ENCODE measurements at regions not wholly inside any gene's neighbourhood (a gene's known extent, or its start where the extent isn't known, plus 50 kb on each side); places are given as distances from the start of the nearest gene placed in this dataset.

DNA sequence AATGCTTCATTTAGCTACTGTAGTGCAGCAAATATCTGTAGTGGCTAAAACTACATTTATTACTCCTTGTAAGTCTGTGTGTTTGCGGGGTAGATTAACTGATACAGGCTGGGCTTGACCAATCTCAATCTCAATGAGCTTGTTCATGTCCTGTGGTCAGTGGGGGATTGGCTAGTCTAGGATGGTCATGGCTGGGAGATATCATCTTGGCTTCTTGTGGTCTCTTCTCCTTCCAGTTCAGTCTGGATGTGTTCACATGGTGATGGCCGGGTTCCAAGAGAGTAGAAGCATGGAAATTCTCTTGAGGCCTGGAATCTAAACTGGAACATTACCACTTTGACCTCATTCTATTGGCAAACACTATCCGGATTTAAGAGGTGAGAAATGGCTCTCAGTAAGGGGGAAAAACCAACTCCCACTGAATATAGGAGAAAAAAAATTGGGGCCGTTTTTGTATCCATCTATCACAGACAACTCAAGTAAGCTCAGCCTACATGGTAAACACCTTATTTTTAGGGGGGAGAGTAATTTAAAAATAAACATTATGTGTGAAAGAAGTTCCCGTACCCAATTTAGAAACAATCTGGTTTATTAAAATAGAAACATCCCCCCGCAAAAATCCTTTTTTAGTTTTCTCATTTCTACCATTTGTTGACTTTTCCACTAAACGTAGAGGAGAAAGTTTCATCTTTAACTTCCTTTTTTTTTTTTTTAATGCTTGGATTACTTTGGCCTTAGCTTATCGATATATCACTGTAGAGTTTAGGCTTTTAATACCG, 284.9 kb upstream of the TBC1D5 start:
- TF ChIP-seq, protein P1, sequence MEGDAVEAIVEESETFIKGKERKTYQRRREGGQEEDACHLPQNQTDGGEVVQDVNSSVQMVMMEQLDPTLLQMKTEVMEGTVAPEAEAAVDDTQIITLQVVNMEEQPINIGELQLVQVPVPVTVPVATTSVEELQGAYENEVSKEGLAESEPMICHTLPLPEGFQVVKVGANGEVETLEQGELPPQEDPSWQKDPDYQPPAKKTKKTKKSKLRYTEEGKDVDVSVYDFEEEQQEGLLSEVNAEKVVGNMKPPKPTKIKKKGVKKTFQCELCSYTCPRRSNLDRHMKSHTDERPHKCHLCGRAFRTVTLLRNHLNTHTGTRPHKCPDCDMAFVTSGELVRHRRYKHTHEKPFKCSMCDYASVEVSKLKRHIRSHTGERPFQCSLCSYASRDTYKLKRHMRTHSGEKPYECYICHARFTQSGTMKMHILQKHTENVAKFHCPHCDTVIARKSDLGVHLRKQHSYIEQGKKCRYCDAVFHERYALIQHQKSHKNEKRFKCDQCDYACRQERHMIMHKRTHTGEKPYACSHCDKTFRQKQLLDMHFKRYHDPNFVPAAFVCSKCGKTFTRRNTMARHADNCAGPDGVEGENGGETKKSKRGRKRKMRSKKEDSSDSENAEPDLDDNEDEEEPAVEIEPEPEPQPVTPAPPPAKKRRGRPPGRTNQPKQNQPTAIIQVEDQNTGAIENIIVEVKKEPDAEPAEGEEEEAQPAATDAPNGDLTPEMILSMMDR (conservative IDR thresholded peaks at IDR 0.05; ENCODE audit: low read length): no peak
- no peak for TF ChIP-seq EZH2phosphoT487 (IDR thresholded peaks at IDR 0.05; ENCODE audit: borderline replicate concordance, low read depth, low read length)
